ENCODE measurements at regions not wholly inside any gene's neighbourhood (a gene's known extent, or its start where the extent isn't known, plus 50 kb on each side); places are given as distances from the start of the nearest gene placed in this dataset.
"Not testable (repeated sequence)": the region's sequence is repeated elsewhere in the genome, so short reads cannot be mapped to it uniquely, and the experiment has no call there.

DNA sequence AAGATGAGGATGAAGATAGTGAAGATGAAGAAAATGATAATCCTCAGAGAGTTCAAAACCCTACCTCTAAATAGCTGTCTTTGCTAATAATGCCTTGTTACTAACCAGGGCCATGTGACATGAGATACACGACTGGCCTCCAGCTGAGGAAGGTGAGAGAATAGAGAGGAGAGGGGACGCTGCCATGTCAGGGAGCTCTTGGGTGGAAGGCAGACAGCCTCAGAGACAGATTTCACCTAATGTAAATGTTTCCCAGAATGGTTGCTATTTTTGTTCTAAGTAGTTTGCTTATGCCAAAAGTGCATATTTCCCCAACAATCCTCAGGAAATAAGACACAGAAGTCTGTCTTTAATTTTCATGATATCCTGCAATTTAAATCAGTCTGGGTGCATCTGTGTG, 138.4 kb downstream of the ELOVL4 start:
- DNase-seq, result no peak

DNA sequence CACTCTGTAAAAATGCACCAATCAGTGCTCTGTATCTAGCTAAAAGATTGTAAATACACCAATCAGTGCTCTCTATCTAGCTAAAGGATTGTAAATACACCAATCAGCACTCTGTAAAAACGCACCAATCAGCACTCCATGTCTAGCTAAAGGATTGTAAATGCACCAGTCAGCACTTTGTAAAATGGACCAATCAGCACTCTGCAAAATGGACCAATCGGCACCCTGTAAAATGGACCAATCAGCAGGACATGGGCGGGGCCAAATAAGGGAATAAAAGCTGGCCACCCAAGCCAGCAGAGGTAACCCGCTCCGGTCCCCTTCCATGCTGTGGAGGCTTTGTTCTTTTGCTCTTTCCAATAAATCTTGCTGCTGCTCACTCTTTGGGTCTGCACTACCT, 140.7 kb downstream of the ELOVL4 start:
- DNase-seq, result not testable (repeated sequence)

DNA sequence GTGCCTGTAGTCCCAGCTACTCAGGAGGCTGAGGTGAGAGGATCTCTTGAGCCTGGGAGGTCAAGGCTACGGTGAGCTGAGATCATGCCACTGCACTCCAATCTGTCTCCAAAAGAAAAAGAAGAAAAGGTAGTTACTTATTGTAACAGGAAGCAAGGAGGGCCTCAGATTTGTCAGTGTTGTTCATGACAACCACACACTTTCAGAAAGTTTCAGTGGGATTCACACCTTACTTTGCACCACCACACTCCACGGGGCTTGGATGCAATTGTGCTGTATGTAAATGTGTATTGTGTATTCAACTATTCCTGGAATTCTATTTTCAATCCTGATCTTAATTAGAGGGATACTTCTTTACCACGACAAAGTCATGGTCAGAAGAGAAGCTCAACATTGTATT, 142.6 kb downstream of the ELOVL4 start:
- DNase-seq, result no peak

DNA sequence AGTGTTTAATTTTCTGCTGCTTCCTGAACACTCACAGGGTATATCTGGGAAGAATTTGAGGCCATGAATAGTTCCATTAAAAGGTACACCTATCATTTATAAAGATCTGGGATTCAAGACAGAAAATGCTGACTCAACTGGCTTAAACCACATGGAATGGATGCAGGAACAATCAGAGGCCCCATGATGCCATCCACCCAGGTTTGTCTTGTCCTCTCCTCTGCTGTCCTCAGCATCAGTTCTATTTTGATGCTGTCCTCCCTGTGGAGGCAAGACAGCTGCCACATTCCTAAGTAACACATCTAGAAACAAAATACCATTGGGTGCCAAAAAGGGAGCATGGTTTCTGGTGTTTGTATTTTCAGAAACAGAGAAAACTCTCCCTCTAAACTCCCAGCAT, 143.4 kb downstream of the ELOVL4 start:
- DNase-seq, result no peak

DNA sequence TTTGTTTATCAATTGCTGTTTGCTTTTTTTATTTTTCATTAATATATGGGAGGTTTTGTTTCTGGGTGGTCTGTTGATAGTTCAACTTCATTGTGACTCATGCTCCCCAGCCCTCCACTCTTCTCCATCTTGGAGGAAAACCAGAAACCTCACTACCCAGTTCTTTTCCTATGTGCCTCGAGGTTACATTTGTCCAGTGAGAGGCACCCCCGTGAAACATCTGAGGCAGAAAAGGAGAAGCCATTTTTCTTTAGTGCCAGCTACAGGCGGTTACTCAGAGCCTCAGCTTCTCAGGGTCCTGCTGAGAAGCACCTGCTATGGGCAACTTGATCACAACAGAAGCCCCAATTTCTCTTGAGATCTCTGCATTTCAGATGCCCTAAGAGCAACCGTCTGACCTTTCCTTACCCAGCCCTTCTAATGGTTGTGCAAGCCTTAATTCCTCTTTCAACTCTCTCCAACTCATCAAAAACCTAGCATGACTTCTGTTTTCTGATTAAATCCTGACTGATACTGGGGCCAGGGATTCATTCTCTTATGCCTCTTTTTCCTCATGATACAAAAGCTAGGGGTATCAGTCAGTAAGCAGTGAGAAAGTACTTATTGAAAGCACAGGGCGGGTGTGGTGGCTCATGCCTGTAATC, 144.6 kb downstream of the ELOVL4 start:
- DNase-seq, result no peak

DNA sequence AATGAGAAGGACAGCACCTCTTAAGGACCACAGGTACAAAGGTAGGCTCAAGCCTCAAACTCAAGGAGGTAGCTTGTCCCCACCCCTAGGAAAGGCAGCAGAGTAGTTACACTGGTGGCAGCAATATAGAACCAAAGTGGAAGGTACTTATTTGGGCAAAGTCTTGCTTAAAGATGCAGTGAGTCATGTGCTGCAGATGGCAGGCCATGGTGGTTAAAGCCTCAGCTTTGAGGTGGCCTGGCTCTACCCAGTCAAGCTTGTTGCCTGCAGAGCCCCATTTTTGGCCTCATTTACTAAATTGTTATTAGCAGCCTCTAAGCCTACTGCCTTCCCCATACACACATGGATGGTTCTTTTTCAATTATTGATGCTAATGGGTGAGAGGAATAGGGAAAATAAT, 146.0 kb downstream of the ELOVL4 start:
- DNase-seq, result no peak

DNA sequence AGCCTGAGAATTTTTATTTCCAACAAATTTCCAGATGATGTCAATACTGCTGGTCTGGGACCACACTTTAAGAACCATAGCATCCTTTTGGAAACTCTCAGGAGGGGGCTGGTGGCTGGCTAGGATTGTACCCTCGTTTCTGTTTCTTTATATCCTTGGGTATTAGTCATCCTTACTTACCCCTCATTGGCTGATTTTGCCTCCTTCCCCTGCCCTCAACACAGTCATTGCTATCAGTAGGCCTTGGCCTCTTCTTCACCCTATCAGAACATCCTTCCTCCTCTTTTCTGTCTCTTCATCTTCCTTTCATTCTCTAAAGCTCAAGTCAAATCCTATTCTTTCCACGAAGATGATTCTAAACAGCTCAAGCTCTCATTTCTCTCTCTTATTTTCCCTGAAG, 148.5 kb downstream of the ELOVL4 start:
- no peak for DNase-seq

DNA sequence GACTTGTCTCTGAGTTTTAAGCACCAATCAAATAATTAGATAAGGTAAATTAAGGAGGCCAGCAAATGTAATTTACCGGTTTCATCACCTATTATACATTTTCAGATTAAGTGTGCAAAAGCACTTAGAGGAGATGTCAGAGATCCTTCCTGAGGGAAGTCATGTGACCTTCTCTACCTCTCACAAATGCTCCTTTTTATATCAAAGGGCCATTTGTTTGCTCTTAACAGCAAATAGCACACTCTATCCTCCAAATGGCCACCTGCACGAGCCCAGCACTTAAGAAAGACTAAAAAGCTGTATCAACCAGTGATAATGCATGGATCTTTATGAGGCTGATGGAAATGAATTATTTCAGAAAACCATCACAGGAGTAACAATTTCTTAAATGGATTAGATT, 149.4 kb downstream of the ELOVL4 start:
- DNase-seq, result no peak

DNA sequence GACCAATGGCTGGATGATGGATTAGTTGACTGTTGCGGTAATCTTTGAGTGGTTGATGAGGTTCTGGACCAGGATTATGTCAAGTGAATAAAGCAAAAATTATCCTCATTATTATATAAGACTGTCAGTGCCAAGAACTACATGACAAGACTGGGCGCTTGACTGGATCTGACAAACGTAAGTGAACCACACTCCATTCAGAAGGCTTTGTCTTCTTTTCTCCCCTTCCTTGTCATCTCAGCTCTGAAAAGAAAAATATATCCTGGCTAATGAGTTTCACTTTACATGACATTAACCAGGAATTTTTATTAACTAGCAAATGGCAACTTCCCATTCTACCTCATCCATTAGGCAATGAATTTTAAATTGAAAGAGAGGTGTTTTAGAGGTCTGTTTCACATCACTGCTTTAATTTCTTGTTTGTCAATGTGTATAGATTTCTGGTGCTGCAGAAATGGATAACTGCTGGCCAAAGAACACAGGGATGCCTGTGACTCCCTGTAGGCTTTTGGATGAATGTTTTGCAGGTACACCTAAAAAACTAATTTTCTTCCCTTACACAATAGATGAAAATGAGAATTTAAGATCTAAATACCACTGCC, 150.1 kb downstream of the ELOVL4 start:
- DNase-seq, result no peak

DNA sequence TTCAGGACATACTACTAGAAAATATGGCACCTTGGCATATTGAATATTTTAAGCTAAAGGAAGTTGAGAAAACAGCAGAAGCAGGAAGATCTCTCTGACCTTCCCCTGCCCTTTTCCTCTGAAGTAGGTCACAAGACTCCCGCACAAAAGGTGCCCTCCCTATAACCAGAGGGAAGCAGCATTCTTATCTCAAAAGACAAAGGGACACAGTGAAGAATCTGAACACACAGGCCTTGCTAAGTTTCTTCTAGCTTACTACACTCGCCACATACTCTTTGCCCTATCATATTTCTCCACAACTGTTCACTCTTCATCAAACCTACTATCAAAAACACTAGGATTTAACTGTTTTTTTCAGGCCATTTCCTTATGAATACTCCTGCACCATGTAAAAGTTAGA, 151.2 kb downstream of the ELOVL4 start:
- no peak for DNase-seq

DNA sequence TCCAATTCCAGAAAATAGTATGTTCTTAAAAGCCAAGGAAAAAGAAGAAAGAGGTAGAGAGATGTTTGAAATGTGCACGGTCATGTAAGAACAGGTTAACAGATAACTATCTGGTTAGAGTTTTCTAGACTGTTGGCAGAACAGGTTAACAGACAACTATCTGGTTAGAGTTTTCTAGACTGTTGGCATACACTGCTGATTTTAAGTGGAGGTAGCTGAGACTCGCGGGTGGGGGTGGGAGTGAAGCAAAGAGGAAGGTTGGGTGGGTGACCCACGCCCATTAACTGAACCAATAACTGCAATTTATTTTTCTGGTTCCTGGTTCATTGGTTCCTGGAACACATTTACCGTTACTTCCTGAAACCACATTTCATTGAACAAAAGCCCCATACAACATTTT, 157.5 kb downstream of the ELOVL4 start:
- DNase-seq, result no peak

DNA sequence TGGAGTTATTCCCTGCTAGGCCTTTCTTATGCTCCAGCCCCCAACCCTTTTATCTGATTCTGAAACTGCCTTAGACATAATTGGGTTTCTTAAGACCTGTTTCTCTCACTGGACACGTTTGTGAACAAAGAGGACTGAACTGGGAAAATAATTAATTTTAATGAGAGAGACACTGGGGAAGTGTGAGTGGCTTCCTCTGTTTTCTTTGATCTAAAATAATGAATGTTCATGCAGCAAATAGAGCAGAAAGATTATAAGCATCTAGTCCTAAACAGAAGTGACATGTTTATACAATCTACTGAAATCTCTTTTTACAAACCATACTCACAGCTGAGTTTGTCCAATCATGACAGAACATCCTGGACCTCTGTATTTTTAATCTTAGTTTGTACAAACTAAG, 157.6 kb downstream of the SH3BGRL2 start:
- DNase-seq, result no peak

DNA sequence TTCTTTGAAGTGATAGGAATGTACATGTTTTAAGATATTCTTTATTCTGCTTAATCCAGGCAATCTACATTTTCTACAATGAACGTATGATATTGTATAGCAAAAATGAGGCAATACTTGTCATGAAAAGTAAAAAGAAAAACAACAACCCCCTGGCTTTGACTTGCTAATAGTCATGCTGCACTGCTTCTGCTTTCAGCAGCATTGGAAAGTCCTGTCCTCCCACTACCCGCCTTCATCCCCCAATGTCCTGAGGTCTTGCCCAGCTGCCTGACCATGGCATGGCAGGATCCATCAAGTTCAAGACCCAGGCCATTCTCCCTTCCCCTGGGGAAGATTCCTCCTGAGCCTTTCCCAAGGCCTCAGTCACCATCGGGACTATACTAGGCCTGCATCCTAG, 156.5 kb downstream of the SH3BGRL2 start:
- DNase-seq, result no peak

DNA sequence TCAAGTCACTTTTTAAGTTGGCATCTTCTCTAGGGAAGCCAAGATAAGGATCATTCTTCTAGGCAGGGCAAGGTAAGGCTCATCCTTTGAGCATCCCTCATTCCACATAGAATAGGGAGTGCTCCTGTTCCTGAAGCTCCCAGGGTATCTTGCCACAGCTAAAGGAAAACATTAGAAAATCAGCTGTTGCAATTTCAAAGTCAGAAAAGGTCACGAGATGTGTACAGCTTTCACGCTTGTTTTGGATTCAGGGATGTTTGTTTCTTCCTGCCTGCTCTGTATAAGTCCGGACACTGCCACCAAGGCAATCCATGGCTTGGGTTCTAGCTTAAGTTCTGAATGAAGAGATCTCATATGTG, 153.2 kb downstream of the SH3BGRL2 start:
- no peak for DNase-seq

DNA sequence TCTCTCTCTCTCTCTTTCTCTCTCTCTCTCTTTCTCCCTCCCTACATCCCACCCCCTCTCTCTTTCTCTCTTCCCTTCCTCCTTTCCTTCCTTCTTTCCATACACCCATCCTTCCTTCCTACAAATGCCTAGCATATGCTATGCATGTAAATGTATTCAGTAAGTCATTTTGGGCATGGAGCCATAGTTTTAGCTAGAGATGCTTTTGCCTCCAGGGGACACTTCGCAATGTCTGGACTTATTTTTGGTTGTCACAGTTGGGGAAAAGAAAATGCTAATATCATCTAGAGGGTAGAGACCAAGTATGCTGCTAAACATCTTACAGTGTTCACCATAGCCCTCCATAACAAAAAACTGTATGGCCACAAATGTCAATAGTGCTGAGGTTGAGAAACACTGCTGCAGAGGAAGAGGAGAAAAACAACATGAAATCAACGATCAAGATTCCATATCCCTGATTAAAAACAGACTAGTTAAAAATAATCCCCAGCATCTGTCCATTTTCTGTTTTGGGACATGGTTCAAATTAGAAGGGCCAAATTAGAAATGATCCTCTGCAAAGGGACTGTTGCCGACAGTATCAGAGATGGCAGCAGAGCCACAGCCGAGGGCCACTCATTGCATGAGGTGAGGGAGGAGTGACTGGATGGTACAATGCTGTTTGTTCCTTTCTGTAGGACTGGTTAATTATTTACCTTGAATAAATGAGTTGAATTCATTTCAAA, 152.7 kb downstream of the SH3BGRL2 start:
- DNase-seq, result no peak

DNA sequence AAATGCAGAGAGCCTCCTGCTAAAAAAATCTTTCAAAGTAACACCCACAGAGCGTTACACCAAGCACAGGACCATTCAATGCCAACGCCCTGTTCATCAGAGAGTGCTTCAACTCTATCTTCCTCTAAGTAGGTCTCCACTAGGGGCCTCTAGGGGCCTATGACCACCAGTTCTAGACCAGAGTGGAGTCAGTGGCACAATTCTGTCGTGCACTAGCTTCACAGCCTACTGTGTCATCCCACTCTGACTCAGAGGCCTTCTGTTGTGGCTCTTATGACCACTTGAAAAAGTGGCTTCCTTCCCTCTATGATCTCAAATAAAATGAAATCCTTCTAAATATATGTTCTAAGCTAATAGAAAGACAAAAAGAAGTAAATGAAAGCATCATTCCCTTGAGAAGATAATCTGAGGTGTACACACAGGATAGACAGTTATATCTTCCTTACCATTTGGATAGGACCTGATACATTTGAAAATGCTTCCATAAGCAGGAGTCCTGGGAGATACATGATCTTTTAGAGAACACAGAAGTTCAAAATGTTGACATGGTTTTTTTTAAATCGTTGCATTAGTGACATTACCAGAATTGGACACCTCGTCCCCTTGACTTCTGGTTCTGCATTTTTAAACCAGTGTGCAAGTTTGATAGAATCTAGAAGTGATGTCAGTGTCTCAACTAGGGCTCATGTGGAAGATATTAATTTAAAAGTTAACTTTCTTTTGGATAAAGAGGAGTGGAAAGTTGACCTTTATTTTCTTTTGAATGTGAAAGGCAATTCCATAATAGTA, 151.9 kb downstream of the SH3BGRL2 start:
- no peak for DNase-seq

DNA sequence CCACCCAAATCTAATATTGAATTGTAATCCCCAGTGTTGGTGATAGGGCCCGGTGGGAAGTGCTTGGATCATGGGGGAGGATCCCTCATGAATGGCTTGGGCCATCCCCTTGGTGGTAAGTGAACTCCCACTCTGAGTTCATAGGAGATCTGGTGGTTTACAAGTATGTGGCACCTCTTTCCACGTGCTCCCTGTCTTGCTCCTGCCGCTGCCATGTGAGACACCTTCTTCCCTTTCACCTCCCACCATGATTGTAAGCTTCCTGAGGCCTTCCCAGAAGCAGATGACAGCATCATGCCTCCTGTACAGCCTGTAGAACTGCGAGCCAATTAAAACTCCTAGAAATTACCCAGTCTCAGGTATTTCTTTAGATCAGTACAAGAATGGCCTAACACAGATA, 150.8 kb downstream of the SH3BGRL2 start:
- no peak for DNase-seq

DNA sequence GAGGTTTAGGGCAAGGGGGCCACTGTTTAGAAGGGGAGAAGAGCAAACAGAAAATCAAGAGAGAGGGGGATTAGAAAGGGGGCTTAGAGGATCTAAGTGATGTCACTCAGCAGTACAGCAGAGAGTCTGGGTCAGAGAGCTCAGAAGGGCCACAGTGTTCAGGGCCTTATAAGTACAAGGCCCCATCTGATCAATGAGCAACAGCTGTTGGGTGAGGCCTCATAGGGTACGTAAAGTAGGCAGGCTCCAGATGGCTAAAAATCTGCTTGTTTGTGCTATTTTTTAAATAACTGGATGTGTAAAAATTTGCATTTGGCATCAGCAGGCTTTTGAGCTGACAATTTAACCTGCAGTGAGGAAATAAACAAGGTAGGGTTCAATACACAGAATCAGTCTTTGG, 149.8 kb downstream of the SH3BGRL2 start:
- DNase-seq, result peak; percentile 83

DNA sequence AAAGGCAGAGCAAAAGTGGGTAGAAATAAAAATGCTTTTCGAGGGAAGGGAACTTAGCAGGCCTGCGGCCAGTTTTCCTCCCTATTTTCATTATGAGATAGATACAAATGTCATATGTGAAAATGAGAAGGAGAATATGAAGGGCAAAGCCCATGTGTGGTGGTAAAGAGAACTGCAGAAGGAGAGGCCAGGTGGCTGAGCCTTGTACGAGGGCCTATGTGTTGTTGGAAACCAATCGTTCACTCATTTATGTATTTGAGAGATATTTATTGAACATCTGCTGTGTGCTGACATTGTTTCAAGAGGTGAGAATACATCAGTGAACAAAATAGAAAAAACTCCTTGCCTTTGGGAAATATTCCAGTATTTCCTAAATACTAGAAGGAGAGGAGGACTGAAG, 147.7 kb downstream of the SH3BGRL2 start:
- DNase-seq, result no peak

DNA sequence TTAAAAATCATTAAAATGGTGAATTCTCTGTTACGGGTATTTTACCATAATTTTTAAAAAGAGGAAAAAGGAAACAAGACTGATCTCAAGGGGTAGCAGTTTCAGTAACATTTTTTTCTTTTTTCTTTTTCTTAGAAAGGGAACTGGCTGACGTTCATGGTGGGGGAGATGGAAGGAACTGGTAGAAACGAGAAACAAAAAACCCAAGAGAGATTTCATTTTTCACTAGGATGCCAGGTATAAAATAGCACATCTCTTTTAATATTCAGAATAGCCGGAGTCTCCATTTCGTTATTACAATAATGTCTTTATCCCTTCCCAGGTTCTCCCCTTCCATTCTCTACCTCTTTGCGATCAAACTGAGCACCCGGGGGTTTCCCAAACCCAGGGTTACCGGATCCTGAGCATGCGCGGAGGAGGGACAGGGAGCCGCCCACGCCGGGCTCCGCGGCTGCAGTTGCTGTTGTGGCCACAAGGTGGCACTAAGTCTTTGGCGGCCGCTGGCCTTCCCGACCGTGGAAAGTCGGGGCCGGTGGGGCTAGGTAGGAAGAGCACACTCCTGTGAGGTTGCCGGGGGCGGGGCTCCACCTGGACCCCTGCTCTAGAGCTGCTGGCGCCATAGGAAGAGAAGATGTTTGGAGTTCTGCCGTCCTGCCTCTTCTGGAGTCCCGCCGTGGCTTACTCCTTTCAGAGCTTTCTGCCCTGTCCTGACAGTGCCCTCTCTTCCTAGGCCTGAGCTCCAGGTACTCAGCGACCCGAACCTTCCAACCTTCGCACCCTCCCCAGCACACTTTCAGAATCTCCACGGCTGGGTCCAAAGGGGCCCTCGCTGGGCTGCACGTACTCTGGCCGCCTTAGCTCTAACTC, 146.8 kb downstream of the SH3BGRL2 start:
- DNase-seq, result no peak

DNA sequence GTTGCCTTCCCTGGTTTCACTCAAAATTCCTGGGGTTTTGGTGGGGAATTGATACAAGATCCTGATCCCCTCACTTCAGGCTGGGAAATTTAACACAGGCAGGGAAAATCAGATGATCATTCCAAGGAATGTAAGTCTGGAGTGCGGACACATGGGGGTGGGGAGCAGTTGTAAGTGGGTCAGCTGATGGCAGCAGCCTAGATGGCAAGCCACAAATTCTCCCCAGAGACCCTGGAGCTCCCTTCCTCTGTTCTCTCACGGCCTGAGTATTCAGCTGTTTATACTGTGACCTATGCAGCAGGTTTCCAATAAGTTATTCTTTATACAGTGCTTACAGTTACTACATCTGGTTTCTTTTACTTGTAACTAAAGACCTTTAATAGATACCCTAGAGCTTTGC, 144.9 kb downstream of the SH3BGRL2 start:
- no peak for DNase-seq

DNA sequence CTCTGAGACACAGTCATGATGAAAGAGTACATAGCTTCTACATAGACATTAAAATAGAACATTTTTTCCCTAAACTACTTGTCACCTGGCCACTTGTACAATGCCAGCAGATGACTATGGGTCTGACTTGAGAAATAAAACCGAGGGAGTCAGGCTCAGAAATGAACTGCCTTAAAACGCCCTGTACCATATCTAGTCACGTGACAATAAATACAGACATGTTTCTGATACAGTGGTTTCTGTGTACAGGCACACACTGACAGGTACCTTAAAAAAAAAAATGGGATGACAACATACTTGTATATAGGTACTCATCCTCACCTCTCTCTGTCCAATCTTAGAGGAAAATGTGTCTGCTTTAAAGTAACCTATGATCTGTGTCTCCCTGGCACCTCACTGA, 144.1 kb downstream of the SH3BGRL2 start:
- DNase-seq, result no peak

DNA sequence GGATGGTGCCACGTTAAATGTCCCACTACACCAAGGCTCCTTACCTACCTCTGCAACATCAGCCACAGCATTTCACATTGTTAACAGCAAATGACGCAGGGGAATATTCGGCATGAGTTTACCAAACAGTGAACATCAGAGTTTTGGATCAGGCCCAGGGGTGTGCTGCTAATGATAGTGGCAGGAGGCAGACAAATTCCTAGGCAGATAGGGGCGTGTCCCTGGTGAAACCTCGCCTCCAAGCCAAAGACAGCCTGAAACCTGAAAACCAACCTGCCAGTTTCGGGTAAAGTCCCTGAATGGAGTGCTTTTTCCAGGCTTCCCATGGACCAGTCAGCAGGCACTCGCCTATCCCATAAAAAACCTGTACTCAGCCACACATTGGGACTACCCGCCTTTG, 133.6 kb downstream of the SH3BGRL2 start:
- DNase-seq, result no peak

Data from NCI-H524 treated with DMSO at 0.1 percent for 48 hours (cell line).